Hypothalamus (tissue), 51 donors: ENCODE measurements at regions not wholly inside any gene's neighbourhood (a gene's known extent, or its start where the extent isn't known, plus 50 kb on each side); places are given as distances from the start of the nearest gene placed in this dataset.

Experiments used
- DNase-seq, 51 donors: peaks; one replicate each; lab custom pipeline; 2025; lab: John Stamatoyannopoulos, UW

- no peak for DNase-seq
These were observed 1054.8 kb upstream of the B3GALT2 start for GRCh38 chr1:194241215-194241614.

GRCh38 chr1:194233069-194233468 is 1046.7 kb upstream of the B3GALT2 start:
- DNase-seq = no peak

GRCh38 chr1:194230351-194231144 is 1044.1 kb upstream of the B3GALT2 start:
- DNase-seq = no peak

GRCh38 chr1:194228427-194228826 is 1042.0 kb upstream of the B3GALT2 start:
- DNase-seq = no peak

- no peak for DNase-seq
These were observed 1040.7 kb upstream of the B3GALT2 start for GRCh38 chr1:194227161-194227560.

- DNase-seq = no peak
These were observed 1039.4 kb upstream of the B3GALT2 start for GRCh38 chr1:194225821-194226220.

- DNase-seq = no peak
These were observed 1037.2 kb upstream of the B3GALT2 start for GRCh38 chr1:194223596-194223995.

GRCh38 chr1:194215448-194215847 is 1029.0 kb upstream of the B3GALT2 start:
- no peak for DNase-seq

GRCh38 chr1:194214735-194215134 is 1028.3 kb upstream of the B3GALT2 start:
- no peak for DNase-seq

GRCh38 chr1:194209920-194210319 is 1023.5 kb upstream of the B3GALT2 start:
- DNase-seq = no peak

GRCh38 chr1:194208674-194209073 is 1022.3 kb upstream of the B3GALT2 start:
- DNase-seq = no peak

- no peak for DNase-seq
These were observed 1010.1 kb upstream of the B3GALT2 start for GRCh38 chr1:194196562-194196961.

GRCh38 chr1:194194724-194195123 is 1008.3 kb upstream of the B3GALT2 start:
- DNase-seq = no peak

- DNase-seq = no peak
These were observed 998.6 kb upstream of the B3GALT2 start for GRCh38 chr1:194184974-194185373.

GRCh38 chr1:194184425-194184824 is 998.0 kb upstream of the B3GALT2 start:
- DNase-seq = no peak

GRCh38 chr1:194181845-194182244 is 995.4 kb upstream of the B3GALT2 start:
- DNase-seq = no peak

- no peak for DNase-seq
These were observed 989.8 kb upstream of the B3GALT2 start for GRCh38 chr1:194176212-194176611.

GRCh38 chr1:194175251-194175650 is 988.8 kb upstream of the B3GALT2 start:
- no peak for DNase-seq

- DNase-seq = no peak
These were observed 988.1 kb upstream of the B3GALT2 start for GRCh38 chr1:194174528-194174927.

GRCh38 chr1:194171596-194171995 is 985.2 kb upstream of the B3GALT2 start:
- no peak for DNase-seq

- DNase-seq = no peak
These were observed 981.7 kb upstream of the B3GALT2 start for GRCh38 chr1:194167956-194168640.

- no peak for DNase-seq
These were observed 978.3 kb upstream of the B3GALT2 start for GRCh38 chr1:194164755-194165154.
